AG09319 (cell line): ENCODE measurements at regions not wholly inside any gene's neighbourhood (a gene's known extent, or its start where the extent isn't known, plus 50 kb on each side); places are given as distances from the start of the nearest gene placed in this dataset.

ENCODE experiments used
- DNase-seq: peaks from one replicate; pipeline ENCODE4 v3.0.0-alpha.2; 2010; ENCODE audit warnings: low read depth; ENCODE audit errors: extremely low read depth
- TF ChIP-seq, protein P1 (sequence below): IDR thresholded peaks from 2 replicates; pipeline ENCODE4 v1.5.1; 2011; ENCODE audit warnings: low read depth, mild to moderate bottlenecking, inconsistent platforms, low read length, moderate library complexity

DNA sequence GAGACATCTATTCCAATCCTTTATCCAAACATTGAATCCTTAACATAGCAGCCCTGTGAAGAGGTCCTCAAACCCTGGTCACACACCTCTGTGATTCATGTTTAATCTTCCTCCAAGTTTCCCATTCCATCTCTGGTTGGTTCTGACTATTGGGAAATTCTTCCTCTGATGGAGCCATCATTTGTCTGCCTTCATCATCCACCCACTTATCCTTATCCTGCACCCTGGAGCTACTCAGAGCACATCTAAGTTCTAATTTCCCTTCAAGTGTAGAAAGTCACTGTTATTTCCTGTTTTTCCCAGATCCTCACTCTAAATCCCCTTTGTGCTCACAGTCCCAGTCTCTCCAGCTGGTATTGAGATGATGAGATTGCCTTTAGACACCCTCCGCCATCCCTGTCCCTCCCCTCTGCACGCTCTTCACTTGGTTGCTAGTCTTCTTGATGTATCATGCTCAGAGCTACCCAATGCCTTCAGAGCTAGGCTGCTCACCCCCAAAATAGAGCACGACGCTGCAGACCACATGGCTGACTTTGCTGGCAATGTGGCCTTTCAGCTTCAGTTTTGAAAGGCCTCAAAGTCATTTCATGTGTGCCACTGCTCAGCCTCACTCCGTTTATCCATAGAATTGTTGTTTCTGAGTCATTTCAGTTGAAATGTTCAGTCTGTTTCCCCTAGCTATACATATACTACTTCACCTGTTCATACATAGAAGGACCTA is 154.3 kb downstream of the PALM2AKAP2 start:
- TF ChIP-seq, protein P1, sequence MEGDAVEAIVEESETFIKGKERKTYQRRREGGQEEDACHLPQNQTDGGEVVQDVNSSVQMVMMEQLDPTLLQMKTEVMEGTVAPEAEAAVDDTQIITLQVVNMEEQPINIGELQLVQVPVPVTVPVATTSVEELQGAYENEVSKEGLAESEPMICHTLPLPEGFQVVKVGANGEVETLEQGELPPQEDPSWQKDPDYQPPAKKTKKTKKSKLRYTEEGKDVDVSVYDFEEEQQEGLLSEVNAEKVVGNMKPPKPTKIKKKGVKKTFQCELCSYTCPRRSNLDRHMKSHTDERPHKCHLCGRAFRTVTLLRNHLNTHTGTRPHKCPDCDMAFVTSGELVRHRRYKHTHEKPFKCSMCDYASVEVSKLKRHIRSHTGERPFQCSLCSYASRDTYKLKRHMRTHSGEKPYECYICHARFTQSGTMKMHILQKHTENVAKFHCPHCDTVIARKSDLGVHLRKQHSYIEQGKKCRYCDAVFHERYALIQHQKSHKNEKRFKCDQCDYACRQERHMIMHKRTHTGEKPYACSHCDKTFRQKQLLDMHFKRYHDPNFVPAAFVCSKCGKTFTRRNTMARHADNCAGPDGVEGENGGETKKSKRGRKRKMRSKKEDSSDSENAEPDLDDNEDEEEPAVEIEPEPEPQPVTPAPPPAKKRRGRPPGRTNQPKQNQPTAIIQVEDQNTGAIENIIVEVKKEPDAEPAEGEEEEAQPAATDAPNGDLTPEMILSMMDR, result no peak
- DNase-seq, result no peak

DNA sequence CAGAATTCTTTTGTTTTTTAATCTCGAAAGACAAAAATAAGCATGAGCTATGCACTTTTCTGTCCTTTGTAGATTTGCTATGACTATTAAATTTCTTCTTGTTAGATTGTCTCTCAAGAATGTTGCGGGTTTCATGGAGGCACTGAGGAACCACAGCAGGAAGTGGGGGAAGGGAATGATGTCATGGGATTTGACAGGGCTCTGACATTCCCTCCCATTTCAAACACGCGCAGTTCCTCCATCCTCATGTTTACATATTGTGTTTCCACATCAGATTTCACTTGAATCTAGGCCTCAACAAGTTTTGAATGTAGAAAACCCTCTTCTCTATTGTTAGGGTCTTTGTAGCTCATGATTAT is 154.8 kb downstream of the PALM2AKAP2 start:
- TF ChIP-seq, protein P1, result no peak
- no peak for DNase-seq

DNA sequence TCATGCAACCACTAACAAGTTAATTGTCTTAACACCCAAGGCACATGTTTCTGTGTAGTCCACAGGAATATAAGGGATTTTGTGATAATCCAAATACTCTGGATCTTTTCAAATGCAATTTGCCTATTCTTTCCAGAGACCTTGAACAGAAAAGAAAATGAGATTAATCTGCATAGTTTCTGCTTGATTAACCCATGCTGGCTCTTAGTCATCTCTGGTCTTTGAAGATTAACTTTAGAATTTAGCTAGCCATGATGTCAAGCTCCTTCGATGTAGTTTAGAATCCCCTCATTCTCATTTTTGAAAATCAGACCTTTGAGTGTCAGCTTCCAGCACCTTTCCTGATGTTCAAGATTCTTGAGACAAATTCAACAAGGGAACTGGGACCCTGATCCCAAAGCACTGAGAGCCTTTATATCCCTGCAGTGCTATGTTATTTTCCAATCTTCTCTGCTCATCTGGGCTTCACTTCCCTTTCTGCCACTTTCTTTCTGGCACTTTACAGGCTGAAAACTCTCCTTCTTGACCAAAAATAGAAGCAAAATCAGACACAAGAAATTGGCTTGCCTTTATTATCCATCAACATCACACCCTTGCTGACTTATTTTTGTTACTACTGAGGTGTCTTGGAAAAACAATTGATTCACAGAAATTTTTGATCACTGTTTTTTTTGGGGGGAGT is 155.5 kb downstream of the PALM2AKAP2 start:
- DNase-seq, result no peak
- TF ChIP-seq, protein P1, result no peak

DNA sequence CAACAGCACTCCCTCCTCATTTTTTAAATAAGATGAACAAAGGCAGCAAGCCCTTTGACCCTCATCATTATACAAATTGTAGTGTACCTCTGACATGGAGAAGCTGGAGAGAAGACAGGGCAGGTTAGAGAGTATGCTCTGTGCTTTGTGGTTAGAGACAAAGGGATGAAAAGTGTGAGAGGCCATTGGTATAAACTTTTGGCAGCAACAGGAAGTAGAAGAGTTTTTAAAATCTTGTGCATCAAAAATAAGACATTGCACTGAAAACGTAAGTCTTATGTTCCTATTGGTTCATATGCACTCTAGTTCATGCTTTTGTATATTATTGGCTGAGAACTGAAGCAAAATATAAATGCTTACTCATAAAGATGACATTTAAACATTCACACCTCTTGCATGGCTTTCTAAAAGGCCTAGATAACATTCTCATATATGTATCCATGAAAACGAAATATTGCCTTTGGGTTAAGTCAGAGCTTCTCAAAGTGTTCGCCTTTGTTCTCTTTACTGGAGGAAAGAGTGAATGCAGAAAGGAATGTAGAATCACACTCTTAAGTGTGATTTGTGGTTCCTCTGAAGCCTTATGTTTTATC is 158.0 kb downstream of the PALM2AKAP2 start:
- no peak for DNase-seq

DNA sequence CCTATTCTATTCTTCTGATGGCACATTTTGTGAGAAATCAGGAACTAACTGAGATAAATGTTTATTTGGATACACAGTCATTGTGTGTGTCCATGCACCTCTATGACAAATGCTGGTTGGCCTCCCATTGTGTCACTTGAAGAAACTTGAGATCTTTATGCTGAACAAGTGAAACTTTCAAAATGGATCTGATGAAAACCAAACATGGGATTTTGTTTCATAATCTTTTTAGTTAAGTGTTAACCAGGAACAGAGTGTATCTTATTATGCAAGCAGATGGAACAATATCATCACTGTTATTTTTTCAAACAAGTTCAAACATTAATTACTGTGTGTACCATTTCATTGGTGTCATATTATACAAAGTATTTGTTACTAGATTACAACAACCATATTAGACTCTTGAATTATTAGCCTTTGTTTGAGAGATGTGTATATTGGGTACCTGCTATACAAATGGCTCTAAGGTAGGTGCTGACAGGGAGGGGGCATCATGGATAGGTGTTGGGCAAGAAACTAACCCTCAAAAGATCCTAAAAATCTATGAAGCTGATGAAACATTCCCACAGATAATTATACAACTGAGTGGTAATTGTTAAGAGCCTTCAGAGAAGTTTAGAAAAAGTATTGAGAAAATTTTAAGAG is 159.8 kb downstream of the PALM2AKAP2 start:
- TF ChIP-seq, protein P1, result no peak

More for the DNA sequence above, 158.0 kb downstream of the PALM2AKAP2 start:
- TF ChIP-seq, protein P1, result no peak

DNA sequence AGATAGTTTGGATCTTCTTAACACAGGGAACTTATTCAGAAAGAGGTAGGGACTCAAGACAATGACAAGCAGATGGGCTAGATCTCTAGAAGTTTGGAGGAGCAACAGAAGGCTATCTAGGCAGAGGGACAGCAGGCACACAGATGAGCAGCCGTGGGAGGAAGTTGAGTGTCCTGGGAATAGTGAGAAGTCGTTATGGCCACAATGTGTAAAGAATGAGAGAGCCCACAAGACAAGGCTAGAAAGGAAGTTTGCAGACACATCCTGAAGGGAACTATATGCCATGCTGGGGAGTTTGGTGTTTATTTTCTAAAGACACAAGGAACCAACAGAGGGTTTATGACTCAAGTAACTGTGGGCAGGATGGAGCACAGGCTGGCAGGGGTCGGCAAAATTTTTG is 160.6 kb downstream of the PALM2AKAP2 start:
- TF ChIP-seq, protein P1, result no peak
- no peak for DNase-seq

More for the DNA sequence above, 159.8 kb downstream of the PALM2AKAP2 start:
- DNase-seq, result no peak

DNA sequence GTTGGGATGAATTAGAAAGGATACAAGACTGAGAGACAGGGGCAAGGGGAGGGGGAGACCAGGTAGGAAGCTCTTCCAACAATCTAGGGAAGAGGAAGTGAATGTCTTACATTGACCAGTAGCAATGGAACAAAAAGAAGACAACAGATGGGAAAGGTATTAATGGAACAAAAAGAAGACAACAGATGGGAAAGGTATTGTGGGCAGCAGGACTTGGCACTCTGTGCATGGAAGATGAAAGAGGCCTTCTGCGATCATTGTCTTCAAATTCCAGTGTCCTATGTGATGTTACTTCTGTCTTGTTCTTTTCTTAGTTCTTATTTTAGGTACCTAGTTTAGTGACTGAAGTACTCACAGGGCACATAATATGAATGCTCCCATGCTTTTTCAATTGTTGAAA is 161.8 kb downstream of the PALM2AKAP2 start:
- TF ChIP-seq, protein P1, result no peak
- no peak for DNase-seq
